ENCODE measurements at regions not wholly inside any gene's neighbourhood (a gene's known extent, or its start where the extent isn't known, plus 50 kb on each side); places are given as distances from the start of the nearest gene placed in this dataset.
A peak's percentile ranks its signal among the peaks of the same experiment; 100 is the strongest.

DNA sequence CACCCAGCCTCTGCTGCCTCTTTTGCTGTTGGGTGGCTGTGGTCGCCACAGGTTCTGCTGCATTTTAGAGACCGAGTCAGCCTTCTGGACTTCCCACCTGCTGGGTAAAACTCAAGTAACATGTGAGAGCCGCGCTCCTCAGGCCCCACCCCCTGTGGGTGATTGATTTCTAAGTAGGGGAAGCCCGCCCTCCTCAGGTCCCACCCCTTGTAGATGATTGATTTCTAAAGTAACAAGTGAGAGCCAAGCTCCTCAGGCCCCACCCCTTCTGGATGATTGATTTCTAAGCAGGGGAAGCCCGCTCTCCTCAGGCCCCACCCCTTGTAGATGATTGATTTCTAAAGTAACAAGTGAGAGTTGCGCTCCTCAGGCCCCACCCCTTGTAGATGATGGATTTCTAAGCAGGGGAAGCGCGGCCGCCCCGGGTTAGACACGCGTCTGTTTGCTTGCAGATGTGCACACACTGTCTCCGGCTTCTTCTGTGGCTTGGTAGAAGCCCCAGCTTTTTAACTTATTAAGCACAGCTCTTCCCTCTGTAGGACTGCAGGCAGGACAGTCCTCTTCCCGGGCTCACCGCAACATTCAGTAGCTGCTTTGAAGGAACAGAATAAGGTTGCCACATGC is 83.4 kb downstream of the FAM43A start:
- no peaks in the 10 kb centered on the region for H3K9me3 ChIP-seq
- peak overlapping the region; percentile 26 to 36 for H3K27ac ChIP-seq
- H3K27me3 ChIP-seq = no peaks in the 10 kb centered on the region
- intact Hi-C loops (cut with DNase I; ENCODE audit: low total_unique reads) = no loop called here
- peak overlapping the region; percentile 16 to 59 (median 42) for H3K4me3 ChIP-seq
- H3K4me1 ChIP-seq = peaks cover 6 to 15% of the 10 kb centered on the region in 2 donors
- H3K36me3 ChIP-seq = no peaks in the 10 kb centered on the region
- peak; percentile 90 to 95 for DNase-seq (ENCODE audit: low spot score in 2 of 2)
- TF ChIP-seq POLR2AphosphoS5 (IDR thresholded peaks at IDR 0.05) (no peak), POLR2A (IDR thresholded peaks at IDR 0.05) (no peak)
- TF ChIP-seq, protein P1, sequence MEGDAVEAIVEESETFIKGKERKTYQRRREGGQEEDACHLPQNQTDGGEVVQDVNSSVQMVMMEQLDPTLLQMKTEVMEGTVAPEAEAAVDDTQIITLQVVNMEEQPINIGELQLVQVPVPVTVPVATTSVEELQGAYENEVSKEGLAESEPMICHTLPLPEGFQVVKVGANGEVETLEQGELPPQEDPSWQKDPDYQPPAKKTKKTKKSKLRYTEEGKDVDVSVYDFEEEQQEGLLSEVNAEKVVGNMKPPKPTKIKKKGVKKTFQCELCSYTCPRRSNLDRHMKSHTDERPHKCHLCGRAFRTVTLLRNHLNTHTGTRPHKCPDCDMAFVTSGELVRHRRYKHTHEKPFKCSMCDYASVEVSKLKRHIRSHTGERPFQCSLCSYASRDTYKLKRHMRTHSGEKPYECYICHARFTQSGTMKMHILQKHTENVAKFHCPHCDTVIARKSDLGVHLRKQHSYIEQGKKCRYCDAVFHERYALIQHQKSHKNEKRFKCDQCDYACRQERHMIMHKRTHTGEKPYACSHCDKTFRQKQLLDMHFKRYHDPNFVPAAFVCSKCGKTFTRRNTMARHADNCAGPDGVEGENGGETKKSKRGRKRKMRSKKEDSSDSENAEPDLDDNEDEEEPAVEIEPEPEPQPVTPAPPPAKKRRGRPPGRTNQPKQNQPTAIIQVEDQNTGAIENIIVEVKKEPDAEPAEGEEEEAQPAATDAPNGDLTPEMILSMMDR (IDR thresholded peaks at IDR 0.05) = no peak

DNA sequence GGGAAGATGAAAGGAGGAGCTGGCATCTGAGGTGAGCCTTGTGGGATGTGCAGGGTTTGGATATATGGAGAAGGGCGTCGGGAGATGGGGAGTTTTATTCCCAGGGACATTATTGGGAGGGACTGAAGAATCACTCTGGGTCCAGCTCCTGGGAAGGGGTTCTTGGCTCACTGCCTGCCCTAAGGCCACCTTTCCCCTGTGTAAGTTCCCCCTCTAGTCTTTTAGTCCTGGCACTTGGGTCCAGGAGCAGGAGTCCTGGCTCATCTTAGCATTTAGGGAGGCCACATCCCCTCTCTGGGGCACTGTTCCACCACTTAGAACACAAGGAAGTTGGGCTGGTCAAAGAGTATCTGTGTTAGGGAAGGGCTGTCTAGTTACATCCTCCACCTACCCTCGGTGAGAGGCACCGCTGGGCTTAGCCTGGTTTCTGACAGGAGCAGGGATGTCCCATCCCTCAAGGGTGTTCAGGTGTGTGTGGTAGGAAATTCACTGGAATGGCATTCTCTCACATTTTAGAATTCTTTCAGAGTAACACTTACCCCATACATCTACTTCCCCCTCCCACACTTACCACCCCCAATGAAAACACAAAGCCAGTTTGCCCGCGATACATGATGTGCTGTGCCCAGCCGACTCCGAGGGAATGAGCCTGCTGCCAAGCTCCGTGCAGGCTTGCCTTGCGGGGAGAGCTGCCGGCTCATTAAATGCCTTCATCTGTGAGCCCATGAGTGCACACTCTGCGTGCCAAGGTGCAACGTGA is 86.7 kb downstream of the FAM43A start:
- Histone ChIP-seq H3K4me3 (peak overlapping the region in 2 of 3 donors; percentile 13 to 40), H3K27me3 (no peaks in the 10 kb centered on the region), H3K27ac (peak overlapping the region; percentile 55 to 66), H3K9me3 (no peaks in the 10 kb centered on the region), H3K4me1 (peaks cover 6 to 15% of the 10 kb centered on the region in 2 donors), H3K36me3 (no peaks in the 10 kb centered on the region)
- no peak for TF ChIP-seq POLR2A (IDR thresholded peaks at IDR 0.05)
- TF ChIP-seq, protein P1 (IDR thresholded peaks at IDR 0.05) = no peak
- TF ChIP-seq POLR2AphosphoS5 (IDR thresholded peaks at IDR 0.05) = no peak
- no peak for DNase-seq (ENCODE audit: low spot score in 2 of 2)
- intact Hi-C loops (cut with DNase I; ENCODE audit: low total_unique reads) = no loop called here

DNA sequence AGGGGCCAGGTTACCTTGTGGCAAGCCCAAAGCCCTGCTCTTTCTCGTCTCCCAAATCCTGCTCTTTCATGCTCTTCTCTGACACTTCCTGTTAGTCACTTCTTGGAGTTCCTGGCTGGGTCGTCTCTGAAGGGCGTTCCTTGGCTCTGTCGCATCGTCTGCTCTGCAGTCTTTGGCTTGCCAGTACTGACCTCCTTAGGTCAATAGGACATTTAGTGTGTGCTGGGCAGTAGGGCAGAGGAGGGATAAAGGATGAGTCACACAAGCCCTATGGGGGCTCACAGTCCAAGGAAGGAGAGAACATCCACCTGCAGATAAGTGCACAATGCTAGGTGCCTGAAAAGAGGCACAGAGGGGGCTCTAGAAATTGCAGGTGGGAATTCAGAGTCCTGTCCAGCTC is 87.5 kb downstream of the FAM43A start:
- Histone ChIP-seq H3K27me3 (no peaks in the 10 kb centered on the region), H3K4me3 (peak overlapping the region in 2 of 3 donors; percentile 13 to 40), H3K9me3 (no peaks in the 10 kb centered on the region), H3K27ac (peak overlapping the region; percentile 55 to 66), H3K36me3 (no peaks in the 10 kb centered on the region), H3K4me1 (peaks cover 6 to 15% of the 10 kb centered on the region in 2 donors)
- no peak for DNase-seq (ENCODE audit: low spot score in 2 of 2)
- intact Hi-C loops (cut with DNase I; ENCODE audit: low total_unique reads) = no loop called here
- TF ChIP-seq POLR2AphosphoS5 (IDR thresholded peaks at IDR 0.05) (peak in 1 of 3 donors; percentile 24), POLR2A (IDR thresholded peaks at IDR 0.05) (no peak)

DNA sequence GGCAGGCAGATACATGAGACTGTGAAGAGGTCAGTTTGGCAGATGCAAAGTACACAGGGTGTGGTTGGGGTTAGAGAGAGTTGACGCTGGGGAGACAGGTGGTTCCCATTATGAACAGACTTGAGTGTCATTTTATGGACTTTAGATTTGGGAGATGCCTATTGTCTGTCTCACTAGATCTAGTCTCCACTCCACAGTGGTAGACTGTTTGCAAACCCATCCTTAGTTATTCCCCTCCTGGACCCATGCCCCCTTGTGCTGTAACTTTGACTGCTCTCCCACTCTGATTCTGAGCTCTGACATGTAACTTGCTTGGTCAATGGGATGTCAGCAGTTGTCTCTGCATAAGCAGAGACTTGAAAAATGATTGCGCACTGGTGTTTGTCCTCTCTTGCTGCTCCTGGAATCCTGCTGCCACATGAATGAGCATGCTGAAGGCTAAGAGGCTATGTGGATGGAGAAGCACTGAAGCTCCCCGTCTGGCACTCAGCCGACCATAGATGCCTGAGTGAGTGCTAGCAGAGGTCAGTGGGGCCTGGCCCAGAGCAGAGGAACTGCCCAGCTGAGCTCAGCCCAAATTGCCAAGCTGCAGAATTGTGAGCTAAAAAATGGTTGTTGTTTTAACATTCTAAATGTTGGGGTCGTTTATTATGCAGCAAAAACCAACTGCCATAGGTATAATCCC is 88.2 kb downstream of the FAM43A start:
- no peak for DNase-seq (ENCODE audit: low spot score in 2 of 2)
- Histone ChIP-seq H3K27ac (peak overlapping the region in 1 of 2 donors; percentile 66), H3K27me3 (no peaks in the 10 kb centered on the region), H3K9me3 (no peaks in the 10 kb centered on the region), H3K4me3 (no peak overlapping the region), H3K4me1 (peaks cover 6 to 9% of the 10 kb centered on the region in 2 donors), H3K36me3 (no peaks in the 10 kb centered on the region)
- intact Hi-C loops (cut with DNase I; ENCODE audit: low total_unique reads) = no loop called here
- TF ChIP-seq POLR2A (IDR thresholded peaks at IDR 0.05) = no peak
- TF ChIP-seq, protein P1 (IDR thresholded peaks at IDR 0.05) = no peak
- TF ChIP-seq POLR2AphosphoS5 (IDR thresholded peaks at IDR 0.05) = no peak

DNA sequence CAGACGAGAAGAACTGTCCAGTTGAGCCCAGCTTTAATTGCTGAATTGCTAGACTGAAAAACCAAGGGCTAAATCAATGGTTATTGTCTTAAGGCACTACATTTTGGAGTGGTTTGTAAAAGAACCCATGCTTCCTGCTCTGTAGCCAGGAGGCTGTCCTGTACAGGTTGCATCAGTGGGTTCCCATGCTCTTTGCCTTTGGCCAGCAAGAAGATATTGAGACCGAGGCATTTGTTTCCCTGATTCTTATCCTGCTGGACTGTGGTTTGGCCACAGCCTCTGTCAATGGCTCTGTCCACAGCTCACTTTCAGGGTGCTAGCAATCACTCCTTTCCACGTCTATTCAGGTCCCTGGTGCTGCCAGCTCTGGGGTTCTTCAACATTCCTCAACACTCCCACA is 89.6 kb downstream of the FAM43A start:
- no peaks in the 10 kb centered on the region for H3K9me3 ChIP-seq
- H3K4me3 ChIP-seq = no peak overlapping the region
- peaks cover 6 to 8% of the 10 kb centered on the region in 2 donors for H3K4me1 ChIP-seq
- intact Hi-C loops (cut with DNase I; ENCODE audit: low total_unique reads) = no loop called here
- DNase-seq (ENCODE audit: low spot score in 2 of 2) = no peak
- TF ChIP-seq POLR2A (IDR thresholded peaks at IDR 0.05) = no peak
- TF ChIP-seq POLR2AphosphoS5 (IDR thresholded peaks at IDR 0.05) = no peak
- TF ChIP-seq, protein P1 (IDR thresholded peaks at IDR 0.05) = no peak
- H3K27me3 ChIP-seq = no peaks in the 10 kb centered on the region
- no peaks in the 10 kb centered on the region for H3K36me3 ChIP-seq
- H3K27ac ChIP-seq = peak overlapping the region in 1 of 2 donors; percentile 17
